HEK293 (cell line): ENCODE measurements at regions not wholly inside any gene's neighbourhood (a gene's known extent, or its start where the extent isn't known, plus 50 kb on each side); places are given as distances from the start of the nearest gene placed in this dataset.

Experiments
- CTCF ChIA-PET: fragments of 350-600 bp; formaldehyde crosslinking; extraction: SDS; loops from one replicate; lab custom pipeline; 2021; ENCODE audit warnings: antibody characterized with exemption; lab: Yijun Ruan, JAX
- POLR2A ChIA-PET: fragments of 300-600 bp; formaldehyde crosslinking; extraction: SDS; loops from one replicate; lab custom pipeline; 2020; ENCODE audit warnings: antibody characterized with exemption, inconsistent platforms; lab: Yijun Ruan, JAX
- H3K27ac ChIP-seq: fragments of 200-500 bp; sonication (Bioruptor generic); 2 replicates; pipeline ENCODE4 v1.5.1; 2014; ENCODE audit warnings: low read depth, low read length, control low read depth, inconsistent platforms; ENCODE audit errors: extremely low read depth
- H3K36me3 ChIP-seq, 2 experiments: fragments of 200-500 bp in 1 of 2; sonication (Bioruptor generic) in 1 of 2; 1 replicate in 1 of 2; 2 replicates in 1 of 2; pipeline ENCODE4 v1.5.1; 2014 to 2017; ENCODE audit warnings: inconsistent platforms in 2 of 2, low read length in 2 of 2; ENCODE audit not compliant: control insufficient read depth in 2 of 2, insufficient read depth in 1 of 2
- H3K4me1 ChIP-seq: fragments of 200-500 bp; sonication (Bioruptor generic); 2 replicates; pipeline ENCODE4 v1.5.1; 2014; ENCODE audit warnings: mild to moderate bottlenecking, low read length, inconsistent platforms; ENCODE audit not compliant: control insufficient read depth, insufficient read depth
- H3K4me3 ChIP-seq: 2 replicates; pipeline ENCODE4 v1.5.1; 2011; ENCODE audit warnings: low read depth, mild to moderate bottlenecking, control low read depth, low read length, moderate library complexity
- H3K9me3 ChIP-seq: fragments of 200-500 bp; sonication (Bioruptor generic); 2 replicates; pipeline ENCODE4 v1.5.1; 2014; ENCODE audit warnings: low read depth, low read length, inconsistent platforms; ENCODE audit not compliant: control insufficient read depth, insufficient read depth
- BCL11B ChIP-seq: fragments of 450-650 bp; formaldehyde crosslinking; IDR thresholded peaks from 2 replicates; pipeline ENCODE4 v1.5.1; 2016; ENCODE audit warnings: low read depth, missing biosample characterization, missing genetic modification characterization
- KLF7 ChIP-seq: fragments of 450-650 bp; formaldehyde crosslinking; IDR thresholded peaks from 2 replicates; pipeline ENCODE4 v1.5.1; 2016; ENCODE audit warnings: missing biosample characterization, missing genetic modification characterization, borderline replicate concordance
- KLF8 ChIP-seq: fragments of 450-650 bp; formaldehyde crosslinking; IDR thresholded peaks from 2 replicates; pipeline ENCODE4 v1.5.1; 2016; ENCODE audit warnings: missing biosample characterization, missing genetic modification characterization
- MEIS1 ChIP-seq: sonication (generic); formaldehyde crosslinking; IDR thresholded peaks from 2 replicates; pipeline ENCODE4 v1.8.1; 2022; ENCODE audit warnings: missing genetic modification reagents, mild to moderate bottlenecking, borderline replicate concordance
- TCF7L2 ChIP-seq: IDR thresholded peaks from 2 replicates; pipeline ENCODE4 v1.6.1; 2011; ENCODE audit warnings: low read depth, mild to moderate bottlenecking, inconsistent platforms, low read length, moderate library complexity, borderline replicate concordance
- ZBTB21 ChIP-seq: fragments of 450-650 bp; formaldehyde crosslinking; IDR thresholded peaks from 2 replicates; pipeline ENCODE4 v1.5.1; 2017; ENCODE audit warnings: missing biosample characterization, missing genetic modification characterization
- ZBTB8A ChIP-seq: fragments of 450-650 bp; formaldehyde crosslinking; IDR thresholded peaks from 2 replicates; pipeline ENCODE4 v1.5.1; 2016; ENCODE audit warnings: missing biosample characterization, missing genetic modification characterization
- ZFP41 ChIP-seq: fragments of 450-650 bp; formaldehyde crosslinking; IDR thresholded peaks from 2 replicates; pipeline ENCODE4 v1.5.1; 2016; ENCODE audit warnings: missing biosample characterization, missing genetic modification characterization, borderline replicate concordance
- ZFP69B ChIP-seq: fragments of 450-650 bp; formaldehyde crosslinking; IDR thresholded peaks from 2 replicates; pipeline ENCODE4 v1.5.1; 2016; ENCODE audit warnings: missing biosample characterization, missing genetic modification characterization
- ZNF10 ChIP-seq: fragments of 450-650 bp; formaldehyde crosslinking; IDR thresholded peaks from 2 replicates; pipeline ENCODE4 v1.5.1; 2017; ENCODE audit warnings: missing biosample characterization, missing genetic modification characterization
- ZNF133 ChIP-seq: fragments of 450-650 bp; formaldehyde crosslinking; IDR thresholded peaks from 2 replicates; pipeline ENCODE4 v1.5.1; 2016; ENCODE audit warnings: missing biosample characterization, missing genetic modification characterization
- ZNF169 ChIP-seq: fragments of 450-650 bp; formaldehyde crosslinking; IDR thresholded peaks from 2 replicates; pipeline ENCODE4 v1.5.1; 2016; ENCODE audit warnings: missing biosample characterization, missing genetic modification characterization
- ZNF174 ChIP-seq: fragments of 450-650 bp; formaldehyde crosslinking; IDR thresholded peaks from 2 replicates; pipeline ENCODE4 v1.5.0; 2017; ENCODE audit warnings: missing biosample characterization, mild to moderate bottlenecking, missing genetic modification characterization
- ZNF175 ChIP-seq: fragments of 450-650 bp; formaldehyde crosslinking; IDR thresholded peaks from 2 replicates; pipeline ENCODE4 v1.5.1; 2016; ENCODE audit warnings: missing biosample characterization, missing genetic modification characterization
- ZNF274 ChIP-seq, 2 experiments: fragments of 200-500 bp in 1 of 2; fragments of 450-650 bp in 1 of 2; sonication (Bioruptor generic) in 1 of 2; formaldehyde crosslinking in 1 of 2; IDR thresholded peaks; 2 replicates each; pipeline versions ENCODE4 v1.5.1 to v1.6.1; 2014 to 2016; ENCODE audit warnings: borderline replicate concordance in 1 of 2, inconsistent platforms in 1 of 2, low read length in 1 of 2, missing biosample characterization in 1 of 2, missing genetic modification characterization in 1 of 2
- ZNF302 ChIP-seq: fragments of 450-650 bp; formaldehyde crosslinking; IDR thresholded peaks from 2 replicates; pipeline ENCODE4 v1.5.1; 2016; ENCODE audit warnings: missing biosample characterization, missing genetic modification characterization, low read depth
- ZNF324 ChIP-seq: fragments of 450-650 bp; formaldehyde crosslinking; IDR thresholded peaks from 2 replicates; pipeline ENCODE4 v1.5.1; 2016; ENCODE audit warnings: missing biosample characterization, missing genetic modification characterization
- ZNF394 ChIP-seq: fragments of 450-650 bp; formaldehyde crosslinking; IDR thresholded peaks from 2 replicates; pipeline ENCODE4 v1.5.1; 2016; ENCODE audit warnings: missing biosample characterization, missing genetic modification characterization, mild to moderate bottlenecking, moderate library complexity, borderline replicate concordance
- ZNF555 ChIP-seq: fragments of 450-650 bp; formaldehyde crosslinking; conservative IDR thresholded peaks from 2 replicates; pipeline ENCODE4 v1.5.1; 2017; ENCODE audit warnings: missing biosample characterization, mild to moderate bottlenecking, missing genetic modification characterization, inconsistent platforms
- ZNF560 ChIP-seq: fragments of 450-650 bp; formaldehyde crosslinking; IDR thresholded peaks from 2 replicates; pipeline ENCODE4 v1.5.1; 2017; ENCODE audit warnings: missing biosample characterization, missing genetic modification characterization, borderline replicate concordance
- ZNF654 ChIP-seq: fragments of 450-650 bp; formaldehyde crosslinking; IDR thresholded peaks from 2 replicates; pipeline ENCODE4 v1.5.1; 2016; ENCODE audit warnings: low read depth, missing biosample characterization, missing genetic modification characterization
- ZNF747 ChIP-seq: fragments of 450-650 bp; formaldehyde crosslinking; IDR thresholded peaks from 2 replicates; pipeline ENCODE4 v1.5.1; 2016; ENCODE audit warnings: missing biosample characterization, missing genetic modification characterization
- ZNF843 ChIP-seq: fragments of 450-650 bp; formaldehyde crosslinking; IDR thresholded peaks from 2 replicates; pipeline ENCODE4 v1.5.1; 2016; ENCODE audit warnings: missing biosample characterization, missing genetic modification characterization
- ZSCAN30 ChIP-seq: fragments of 450-650 bp; IDR thresholded peaks from 2 replicates; pipeline ENCODE4 v1.5.1; 2018; ENCODE audit warnings: missing biosample characterization, mild to moderate bottlenecking, missing genetic modification characterization, moderate library complexity
- TF ChIP-seq, protein P1 (sequence below): fragments of 450-650 bp; formaldehyde crosslinking; IDR thresholded peaks from 2 replicates; pipeline ENCODE4 v1.5.0; 2017; ENCODE audit warnings: missing biosample characterization, missing genetic modification characterization, borderline replicate concordance
- TF ChIP-seq, protein P2 (sequence below): fragments of 450-650 bp; formaldehyde crosslinking; IDR thresholded peaks from 2 replicates; pipeline ENCODE4; 2016; ENCODE audit warnings: missing biosample characterization, missing genetic modification characterization

GRCh38 chr20:51089840-51090239 lies 66.9 kb upstream of the KCNG1 start (continued):
- TF ChIP-seq, protein P1, sequence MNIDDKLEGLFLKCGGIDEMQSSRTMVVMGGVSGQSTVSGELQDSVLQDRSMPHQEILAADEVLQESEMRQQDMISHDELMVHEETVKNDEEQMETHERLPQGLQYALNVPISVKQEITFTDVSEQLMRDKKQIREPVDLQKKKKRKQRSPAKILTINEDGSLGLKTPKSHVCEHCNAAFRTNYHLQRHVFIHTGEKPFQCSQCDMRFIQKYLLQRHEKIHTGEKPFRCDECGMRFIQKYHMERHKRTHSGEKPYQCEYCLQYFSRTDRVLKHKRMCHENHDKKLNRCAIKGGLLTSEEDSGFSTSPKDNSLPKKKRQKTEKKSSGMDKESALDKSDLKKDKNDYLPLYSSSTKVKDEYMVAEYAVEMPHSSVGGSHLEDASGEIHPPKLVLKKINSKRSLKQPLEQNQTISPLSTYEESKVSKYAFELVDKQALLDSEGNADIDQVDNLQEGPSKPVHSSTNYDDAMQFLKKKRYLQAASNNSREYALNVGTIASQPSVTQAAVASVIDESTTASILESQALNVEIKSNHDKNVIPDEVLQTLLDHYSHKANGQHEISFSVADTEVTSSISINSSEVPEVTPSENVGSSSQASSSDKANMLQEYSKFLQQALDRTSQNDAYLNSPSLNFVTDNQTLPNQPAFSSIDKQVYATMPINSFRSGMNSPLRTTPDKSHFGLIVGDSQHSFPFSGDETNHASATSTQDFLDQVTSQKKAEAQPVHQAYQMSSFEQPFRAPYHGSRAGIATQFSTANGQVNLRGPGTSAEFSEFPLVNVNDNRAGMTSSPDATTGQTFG: no peak
- TF ChIP-seq MEIS1 (CRISPR knock-in tag) (no peak), ZNF394 (no peak), ZNF274 (IDR thresholded peaks at IDR 0.05; ENCODE audit: low read length) (no peak), ZNF274 (tag by site-specific recombination; IDR thresholded peaks at IDR 0.05; ENCODE audit: borderline replicate concordance) (no peak), ZBTB8A (no peak), ZNF175 (tag by site-specific recombination) (no peak)

GRCh38 chr20:51089272-51089781 lies 66.4 kb upstream of the KCNG1 start:
- no peak overlapping the region for H3K4me3 ChIP-seq
- POLR2A ChIA-PET: no interaction called here
- H3K4me1 ChIP-seq: no peaks in the 10 kb centered on the region
- no peaks in the 10 kb centered on the region for H3K9me3 ChIP-seq
- H3K27ac ChIP-seq: no peak overlapping the region
- no peaks in the 10 kb centered on the region for H3K36me3 ChIP-seq
- CTCF ChIA-PET: interaction anchor here (0.6 kb wide), 1 partner anchor 218 kb away, joined by 3 read pairs; no protein-coding TSS in a partner anchor
- TF ChIP-seq ZNF324 (tag by site-specific recombination): no peak
- TF ChIP-seq ZNF169 (tag by site-specific recombination): no peak
- no peak for TF ChIP-seq ZNF10 (tag by site-specific recombination)
- no peak for TF ChIP-seq ZNF560
- no peak for TF ChIP-seq ZNF747 (tag by site-specific recombination)
- no peak for TF ChIP-seq KLF8
- TF ChIP-seq ZNF843 (tag by site-specific recombination): no peak
- TF ChIP-seq TCF7L2: no peak
- no peak for TF ChIP-seq ZFP69B (tag by site-specific recombination)
- TF ChIP-seq ZNF654 (tag by site-specific recombination): no peak
- TF ChIP-seq, protein P2, sequence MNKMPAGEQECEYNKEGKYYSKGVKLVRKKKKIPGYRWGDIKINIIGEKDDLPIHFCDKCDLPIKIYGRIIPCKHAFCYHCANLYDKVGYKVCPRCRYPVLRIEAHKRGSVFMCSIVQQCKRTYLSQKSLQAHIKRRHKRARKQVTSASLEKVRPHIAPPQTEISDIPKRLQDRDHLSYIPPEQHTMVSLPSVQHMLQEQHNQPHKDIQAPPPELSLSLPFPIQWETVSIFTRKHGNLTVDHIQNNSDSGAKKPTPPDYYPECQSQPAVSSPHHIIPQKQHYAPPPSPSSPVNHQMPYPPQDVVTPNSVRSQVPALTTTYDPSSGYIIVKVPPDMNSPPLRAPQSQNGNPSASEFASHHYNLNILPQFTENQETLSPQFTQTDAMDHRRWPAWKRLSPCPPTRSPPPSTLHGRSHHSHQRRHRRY (tag by site-specific recombination): no peak
- no peak for TF ChIP-seq BCL11B (tag by site-specific recombination)
- TF ChIP-seq ZFP41 (tag by site-specific recombination): no peak
- no peak for TF ChIP-seq ZNF555 (tag by site-specific recombination)
- TF ChIP-seq ZNF133: no peak
- no peak for TF ChIP-seq ZSCAN30 (tag by site-specific recombination)
- no peak for TF ChIP-seq ZBTB21 (tag by site-specific recombination)
- TF ChIP-seq ZNF174: no peak
- TF ChIP-seq ZNF302 (tag by site-specific recombination): no peak
- TF ChIP-seq KLF7: no peak
- TF ChIP-seq, all 188 proteins: peak for 0
